ENCODE measurements at regions not wholly inside any gene's neighbourhood (a gene's known extent, or its start where the extent isn't known, plus 50 kb on each side); places are given as distances from the start of the nearest gene placed in this dataset.

DNA sequence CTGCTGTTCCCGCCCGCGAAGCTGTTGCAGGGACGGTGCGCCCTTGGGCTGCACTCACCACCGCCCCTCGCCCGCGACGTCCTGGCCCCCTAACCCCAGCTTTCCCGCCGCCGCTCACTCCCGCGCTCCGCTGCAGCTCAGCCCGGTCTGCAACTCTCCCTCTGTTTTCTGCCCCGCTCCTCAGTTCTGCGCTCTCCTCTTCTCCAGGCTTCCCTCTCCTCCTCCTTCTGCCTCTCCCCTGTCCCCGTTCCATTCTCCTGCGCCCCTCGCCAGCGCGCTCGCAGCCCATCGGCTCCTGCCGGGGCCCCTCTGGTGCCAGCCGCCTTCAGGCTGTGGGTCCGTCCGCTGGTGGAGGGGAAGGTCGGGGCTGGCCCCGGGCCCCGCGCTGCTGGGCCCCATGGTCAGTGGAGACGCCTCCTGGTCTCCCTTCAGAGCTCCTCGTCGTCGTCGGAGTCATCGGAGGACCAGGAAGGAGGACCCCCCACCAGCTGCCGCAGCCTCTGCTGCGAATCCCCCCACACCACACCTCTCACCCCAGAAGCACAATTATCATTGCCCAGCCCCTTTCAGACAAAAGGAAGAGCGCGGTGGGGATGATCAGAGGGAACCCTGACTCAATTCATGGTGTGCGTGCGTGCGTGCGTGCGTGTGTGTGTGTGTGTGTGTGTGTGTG, 223.2 kb upstream of the FOXF1 start:
- no peak for DNase-seq

DNA sequence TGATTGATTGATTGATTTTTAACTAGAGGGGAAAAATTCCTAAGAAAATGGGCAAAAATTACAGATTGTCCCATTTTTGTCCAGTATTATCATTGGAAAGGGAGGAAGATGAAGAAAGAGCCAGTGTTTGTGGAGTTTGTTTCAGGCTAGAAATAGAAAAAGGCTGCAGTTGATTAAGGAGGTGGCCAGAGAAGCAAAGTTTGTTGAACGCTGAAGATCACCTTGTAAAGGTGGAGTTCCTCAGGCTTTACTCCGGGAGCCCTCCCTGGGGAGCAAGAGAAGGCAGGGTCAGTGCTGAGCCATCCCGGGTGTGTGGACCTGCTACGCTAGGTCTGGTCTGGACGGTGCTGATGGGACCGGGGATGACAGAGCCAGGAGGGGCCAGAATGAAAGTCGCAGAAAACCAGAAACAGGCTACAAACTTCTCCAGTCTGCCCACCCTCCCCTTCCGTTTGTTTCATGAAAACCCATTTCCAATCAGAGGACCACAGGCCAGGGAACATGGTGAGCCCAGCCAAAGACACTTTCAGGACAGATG, 222.6 kb upstream of the FOXF1 start:
- no peak for DNase-seq

DNA sequence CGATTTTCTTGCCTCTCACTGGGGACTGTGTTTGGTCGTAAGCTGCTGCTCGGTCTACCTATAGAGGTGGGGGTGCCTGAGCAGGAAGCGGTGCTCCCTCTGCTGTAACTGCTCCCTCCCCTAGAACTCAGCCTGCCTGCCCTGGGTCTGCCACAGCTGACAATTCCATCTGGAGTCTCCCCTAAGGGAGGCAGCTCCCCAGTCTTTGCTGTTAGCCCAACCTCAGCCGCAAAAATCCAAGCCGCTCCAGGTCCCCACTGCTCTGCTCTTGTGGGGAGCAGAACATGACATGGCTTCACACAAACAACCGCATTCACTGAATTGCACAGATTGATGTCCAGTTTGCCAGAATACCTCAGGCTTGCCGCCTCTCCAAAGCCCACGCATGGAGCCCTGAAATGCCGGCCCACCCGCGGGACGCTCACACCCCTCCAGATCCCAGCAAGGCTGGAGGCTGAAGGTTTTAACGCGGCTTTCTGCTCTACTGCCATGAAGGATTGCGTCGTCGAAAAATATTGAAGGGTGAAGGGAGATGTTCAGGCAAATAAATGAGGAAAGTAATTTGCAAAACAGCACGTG, 221.5 kb upstream of the FOXF1 start:
- DNase-seq: no peak

DNA sequence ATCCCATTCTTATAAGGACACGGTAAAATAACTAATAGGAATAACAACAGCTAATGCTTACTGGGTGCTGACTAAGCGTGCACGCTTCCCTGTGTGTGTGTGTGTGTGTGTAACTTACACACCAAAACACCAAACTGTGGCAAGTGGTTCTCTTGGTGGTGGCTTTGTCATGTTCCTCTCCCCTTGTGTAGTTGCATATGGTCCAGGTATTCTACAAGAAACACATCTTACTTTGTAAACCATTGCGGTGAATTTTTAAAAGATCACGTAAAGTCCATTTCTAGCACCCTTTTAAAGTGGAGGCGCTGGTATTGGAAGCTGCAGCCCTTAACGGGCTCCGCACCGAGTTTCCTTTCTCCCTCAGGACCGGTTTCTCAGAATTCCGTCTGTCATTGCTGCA, 221.0 kb upstream of the FOXF1 start:
- DNase-seq: no peak

DNA sequence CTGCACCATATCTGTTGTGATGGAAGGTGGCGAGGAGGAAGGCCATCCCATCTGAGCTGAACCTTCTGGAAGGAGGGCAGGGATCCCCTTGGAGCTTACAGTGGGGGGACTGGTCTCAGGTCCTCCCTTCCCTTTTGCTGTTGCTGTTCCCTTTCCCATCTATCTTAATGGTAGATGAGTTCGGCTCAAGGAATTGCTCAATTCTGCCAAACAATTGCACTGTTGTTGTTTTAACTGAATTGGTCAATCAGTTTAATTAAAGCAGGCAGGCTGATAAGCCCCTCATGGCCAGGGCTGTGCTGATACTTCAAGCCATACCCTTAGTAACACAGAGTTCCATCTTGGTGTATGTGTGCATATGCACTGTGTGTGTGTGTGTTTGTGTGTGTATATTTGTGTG, 220.4 kb upstream of the FOXF1 start:
- DNase-seq: no peak

DNA sequence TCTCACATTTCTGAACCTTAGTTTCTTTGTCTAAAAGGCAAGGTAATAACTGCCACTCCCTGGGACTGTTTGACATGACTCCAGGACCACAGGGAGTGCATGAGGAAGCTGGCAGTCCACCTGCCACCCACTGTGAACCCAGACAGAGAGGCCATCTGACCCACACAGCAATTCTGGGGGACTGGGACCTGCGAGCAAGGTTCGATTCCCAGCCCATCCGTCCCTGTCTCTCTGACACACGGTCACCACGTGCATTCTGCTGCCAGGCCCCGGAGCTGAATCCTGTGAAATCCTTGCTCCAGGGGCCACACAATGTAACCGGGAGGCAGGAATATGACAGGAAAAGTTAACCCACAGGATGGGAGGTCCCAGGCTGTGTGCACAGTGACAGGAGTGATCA, 218.8 kb upstream of the FOXF1 start:
- DNase-seq: no peak

GRCh38 chr16:86292171-86292775, 218.1 kb upstream of the FOXF1 start:
- no peak for DNase-seq

GRCh38 chr16:86292942-86293341, 217.4 kb upstream of the FOXF1 start:
- no peak for DNase-seq

GRCh38 chr16:86293906-86294305, 216.4 kb upstream of the FOXF1 start:
- no peak for DNase-seq

- no peak for DNase-seq
These were observed 215.7 kb upstream of the FOXF1 start for GRCh38 chr16:86294535-86295196.

- no peak for DNase-seq
These were observed 214.1 kb upstream of the FOXF1 start for GRCh38 chr16:86296256-86296655.

GRCh38 chr16:86297391-86297790, 212.9 kb upstream of the FOXF1 start:
- DNase-seq: no peak

DNA sequence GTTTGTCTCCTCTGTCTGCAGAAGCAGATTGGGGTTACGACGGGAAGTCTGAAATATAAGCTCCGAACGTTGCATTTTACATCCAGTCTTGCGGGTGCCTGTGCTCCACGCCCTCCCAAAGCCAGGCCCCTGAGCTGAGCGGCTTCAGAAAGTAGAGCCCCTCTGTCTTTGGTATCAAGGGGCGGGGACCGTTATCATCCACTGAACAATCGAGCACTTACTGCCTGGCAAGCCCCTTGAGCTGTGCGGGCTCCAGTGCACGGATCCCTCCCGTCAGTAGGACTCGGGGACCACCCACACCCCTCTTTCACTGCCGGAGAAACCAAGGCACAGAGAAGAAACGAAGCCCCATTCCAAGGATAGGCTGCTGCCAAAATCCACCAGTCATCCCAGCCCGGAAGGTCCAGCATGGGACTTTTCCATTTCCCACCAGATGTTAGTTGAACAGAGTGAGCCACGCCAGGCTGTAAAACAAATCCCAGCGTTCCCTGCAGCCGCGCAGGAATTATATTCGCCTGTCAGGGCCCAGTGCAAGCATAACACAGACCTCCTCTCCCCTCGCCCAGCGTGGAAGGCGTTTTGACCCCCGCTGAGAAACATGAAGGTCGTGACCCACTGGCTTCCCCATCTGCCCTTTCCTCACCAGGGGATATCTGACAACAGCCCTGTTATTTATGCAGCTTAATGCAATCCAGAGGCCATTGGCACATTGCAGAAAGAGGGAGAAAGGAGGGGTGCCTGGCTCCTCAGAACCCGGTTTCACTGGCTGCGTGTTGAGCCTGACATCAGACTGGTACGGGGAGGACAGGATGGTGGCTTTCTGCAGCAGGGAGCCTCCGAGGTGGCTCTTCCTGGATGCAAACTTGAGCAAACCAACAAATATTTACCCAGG, 212.2 kb upstream of the FOXF1 start:
- no peak for DNase-seq

- DNase-seq: no peak
These were observed 211.6 kb upstream of the FOXF1 start for GRCh38 chr16:86298758-86299134.

DNA sequence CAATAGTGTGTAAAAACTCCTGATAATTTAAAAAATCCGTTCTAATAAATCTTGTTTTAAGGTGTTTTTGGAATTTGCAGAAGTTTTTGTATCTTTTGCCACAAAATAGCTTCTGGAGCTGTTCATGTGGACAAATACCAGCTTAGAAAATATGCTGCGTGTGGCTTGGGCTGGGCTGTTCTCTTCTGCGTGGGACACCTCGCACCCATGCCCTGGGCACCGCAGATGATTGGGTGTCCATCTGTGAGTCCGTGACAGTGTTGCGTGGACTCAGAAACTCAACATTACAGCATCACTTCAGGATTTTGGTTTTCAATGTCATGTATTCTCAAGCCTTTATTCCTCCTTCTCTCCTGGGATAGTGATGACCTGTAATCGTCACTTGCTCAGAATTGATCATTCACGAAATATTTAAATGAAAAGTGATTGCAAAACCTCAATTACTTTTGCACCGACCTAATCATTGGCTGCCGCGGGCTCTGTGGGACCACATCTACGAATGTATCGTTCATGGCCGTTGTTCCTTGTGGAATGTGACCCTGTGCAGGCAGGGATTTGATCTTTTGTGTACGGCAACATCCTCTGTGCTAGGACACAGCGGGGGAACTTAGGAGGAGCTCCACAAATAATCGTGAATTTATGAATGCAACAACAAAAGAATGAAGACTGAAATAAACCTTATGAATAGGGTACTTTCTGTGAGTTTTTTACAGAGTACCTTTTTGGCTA, 210.3 kb upstream of the FOXF1 start:
- no peak for DNase-seq

DNA sequence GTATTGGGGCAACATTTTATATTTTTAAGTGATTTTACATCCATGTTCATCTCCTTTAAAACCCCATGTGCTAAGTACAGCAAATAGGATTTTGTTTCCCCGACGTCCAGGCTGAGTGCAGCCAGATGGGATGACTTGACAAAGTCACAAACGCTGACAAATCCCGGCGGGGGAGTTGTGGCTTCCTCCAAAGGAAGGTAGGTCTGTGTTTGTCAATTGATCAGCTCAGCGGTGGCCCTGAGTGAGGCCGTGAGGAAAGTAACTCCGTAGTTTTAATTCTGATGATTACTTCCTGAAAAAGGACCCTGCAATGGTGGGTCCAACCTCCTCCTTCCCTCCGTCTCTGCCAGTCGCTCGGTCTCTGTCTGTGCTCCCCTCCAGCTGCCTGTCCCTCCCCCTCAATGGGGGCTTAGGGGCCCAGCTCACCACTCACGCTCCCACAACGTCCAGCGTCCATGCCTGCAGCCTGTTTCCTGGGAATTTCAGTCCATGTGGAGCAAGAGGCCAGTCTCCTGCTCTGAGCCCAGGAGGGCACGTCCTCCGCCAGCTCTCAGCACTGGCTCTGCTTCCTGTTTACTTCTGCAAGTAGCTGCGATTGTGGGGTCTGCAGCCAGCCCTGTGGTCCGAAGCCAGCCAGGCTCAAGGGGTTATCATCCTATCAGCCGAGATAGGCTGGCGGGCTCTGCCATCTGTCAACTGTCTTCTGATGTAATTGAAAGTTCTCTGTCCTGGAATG, 209.4 kb upstream of the FOXF1 start:
- no peak for DNase-seq

- no peak for DNase-seq
These were observed 207.8 kb upstream of the FOXF1 start for GRCh38 chr16:86302421-86303109.

DNA sequence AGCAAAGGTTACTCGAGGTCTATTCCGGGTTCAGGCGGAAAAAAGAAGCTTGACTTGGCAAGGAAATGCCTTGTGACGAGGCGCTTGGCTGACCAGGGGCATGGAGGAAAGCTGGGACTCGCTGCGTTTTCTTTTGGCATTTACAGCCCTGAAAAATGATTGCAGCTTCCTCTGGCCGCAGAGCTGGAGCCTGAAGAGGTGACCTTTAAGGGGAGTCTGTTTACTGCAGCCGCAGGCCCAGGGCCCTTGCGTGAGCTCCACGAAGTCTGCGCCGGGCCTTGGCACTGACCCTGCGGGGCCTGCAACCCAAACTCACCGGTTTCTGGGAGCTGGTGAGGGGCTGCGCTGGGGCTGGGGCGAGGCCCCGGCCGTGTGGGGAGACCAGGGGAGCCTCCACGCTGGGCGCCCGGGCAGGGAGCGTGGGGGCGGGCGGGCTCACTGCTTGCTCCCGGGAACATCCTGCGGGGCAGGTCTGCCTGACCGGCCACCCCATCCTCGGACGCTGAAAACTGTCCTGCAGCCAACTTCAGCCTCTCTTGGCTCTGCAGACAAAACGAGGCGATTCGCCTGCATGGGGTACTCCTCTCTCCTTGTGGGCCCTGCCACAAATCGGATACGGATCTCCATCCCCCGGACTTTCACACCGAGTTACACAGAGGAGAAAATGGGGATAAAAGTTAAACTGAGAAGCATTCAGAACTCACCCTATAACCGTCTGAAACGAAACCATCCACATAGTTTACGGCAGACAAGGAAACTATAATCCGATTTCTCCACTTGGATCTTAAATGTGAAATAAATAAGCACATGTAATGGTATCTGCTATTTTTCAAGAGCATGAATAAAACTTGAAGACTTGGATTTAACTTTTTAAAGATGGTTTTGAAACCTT, 206.3 kb upstream of the FOXF1 start:
- no peak for DNase-seq

GRCh38 chr16:86304868-86305267, 205.5 kb upstream of the FOXF1 start:
- DNase-seq: no peak

DNA sequence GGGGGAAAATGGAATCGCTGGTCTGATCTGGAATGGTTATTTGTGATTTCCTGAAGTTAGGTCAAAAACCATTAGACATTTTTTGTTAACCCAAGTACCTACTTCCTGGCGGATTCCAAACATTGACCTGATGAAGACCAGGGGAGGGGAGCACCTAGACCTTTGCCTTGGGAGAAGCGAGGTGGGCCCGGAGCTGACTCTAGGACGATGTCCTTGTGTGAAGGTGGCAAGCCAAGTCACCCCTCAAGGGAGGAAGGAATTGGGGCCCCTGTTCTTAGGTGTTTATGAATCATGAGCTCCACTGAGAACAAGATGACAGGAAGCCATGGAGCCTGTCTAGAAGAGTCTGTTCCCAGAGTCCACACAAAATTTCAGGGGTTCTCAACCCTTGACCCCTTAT, 204.9 kb upstream of the FOXF1 start:
- DNase-seq: no peak

Measured in amniotic stem cell (primary cell).